Suppressor macrophage treated with lipopolysaccharide for 4 hours (primary cell): ENCODE measurements at regions not wholly inside any gene's neighbourhood (a gene's known extent, or its start where the extent isn't known, plus 50 kb on each side); places are given as distances from the start of the nearest gene placed in this dataset.

Source experiments
- DNase-seq: peaks from one replicate; pipeline ENCODE4 v3.0.0-alpha.2; 2020

DNA sequence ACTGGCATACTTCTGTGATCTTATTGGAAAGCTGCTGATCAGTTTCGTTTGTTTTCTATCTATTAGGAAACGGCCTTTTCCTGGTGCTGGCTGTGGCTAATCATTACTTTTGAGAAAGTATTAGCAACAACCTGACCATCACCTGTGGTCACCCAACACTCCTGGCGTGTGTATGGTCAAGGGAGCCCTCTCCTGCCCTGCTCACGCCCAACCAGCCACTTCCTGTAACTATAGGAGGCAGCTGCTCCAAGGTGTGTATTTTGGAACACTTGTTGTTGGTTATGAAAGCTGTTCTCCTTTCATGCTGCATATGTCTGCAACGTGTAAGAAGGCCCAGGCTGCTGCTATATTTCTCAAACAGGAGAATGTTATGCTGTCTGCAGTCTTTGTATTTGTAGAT is 1582.8 kb downstream of the AACS start:
- no peak for DNase-seq

DNA sequence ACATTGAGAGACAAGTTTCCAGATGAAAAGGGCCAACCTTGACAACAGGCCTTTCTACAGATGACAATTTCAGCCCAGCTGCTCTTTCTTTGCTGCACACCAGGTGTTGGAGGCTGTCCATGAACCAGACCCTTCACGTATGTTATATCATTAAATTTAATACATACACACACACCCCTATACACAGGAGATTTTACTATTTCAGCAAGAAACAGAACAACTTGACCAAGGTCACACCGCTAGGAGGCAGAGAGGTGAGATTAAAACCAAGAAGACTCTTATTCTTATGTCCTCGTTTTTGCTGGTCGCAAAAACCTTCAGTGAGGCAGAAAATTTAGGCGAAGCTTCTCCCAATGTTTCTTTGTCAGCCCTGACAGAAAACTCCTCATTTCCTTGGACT is 1585.9 kb downstream of the AACS start:
- no peak for DNase-seq

DNA sequence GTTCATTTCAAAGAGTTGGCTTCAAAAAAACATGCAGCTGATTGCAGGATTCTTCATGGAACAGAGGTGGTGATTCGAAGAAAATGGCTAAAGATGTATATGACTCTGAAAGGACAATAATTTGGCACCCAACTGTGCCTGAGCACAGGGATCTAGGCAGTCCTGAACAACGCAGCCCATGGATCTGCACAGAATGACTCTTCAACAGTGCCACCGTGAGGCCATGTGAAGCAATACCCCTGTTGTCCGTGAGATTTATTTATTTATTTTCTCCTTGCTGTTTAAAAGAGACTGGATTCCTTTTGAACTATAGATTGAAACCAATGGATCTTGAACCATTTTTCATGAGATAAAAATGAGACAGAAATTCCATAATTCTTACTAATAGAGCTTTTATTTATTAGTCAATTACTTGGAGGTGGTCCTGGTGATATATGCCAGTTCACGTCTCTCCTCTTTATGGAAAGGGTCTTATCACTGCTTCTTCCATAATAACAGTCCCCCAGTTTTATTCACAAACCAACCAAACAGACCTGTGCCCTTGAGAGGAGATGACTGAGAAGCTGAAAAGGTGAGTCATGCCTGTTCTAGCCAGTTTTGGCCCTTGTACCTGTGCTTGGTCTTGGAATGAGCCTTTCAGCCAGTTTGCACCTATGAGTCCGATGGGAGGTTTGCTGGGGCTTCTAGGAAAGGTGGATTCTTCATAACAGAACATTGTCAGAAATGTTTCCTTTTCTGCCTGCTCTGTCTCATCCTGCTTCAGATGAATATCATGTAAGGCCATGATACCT is 1598.3 kb downstream of the AACS start:
- DNase-seq, result no peak

DNA sequence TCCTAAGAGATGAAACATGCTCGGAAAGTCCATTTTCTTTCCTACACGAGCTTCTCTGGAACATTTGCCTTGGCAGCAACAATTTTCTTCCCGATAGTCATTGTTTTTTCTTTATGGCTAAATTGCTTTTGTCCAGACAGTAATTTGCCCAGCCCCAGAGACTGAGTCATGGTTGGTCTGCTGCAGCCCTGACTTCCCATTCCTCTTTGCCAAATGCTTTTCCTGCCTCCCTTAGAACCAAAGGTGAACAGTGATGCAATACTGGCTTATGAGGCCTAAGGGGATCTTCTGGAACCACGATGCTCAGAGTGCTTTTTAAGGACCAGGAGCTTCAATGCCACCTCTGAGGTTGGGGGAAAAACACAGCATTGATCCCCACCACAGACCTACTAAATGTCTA is 1599.6 kb upstream of the TMEM132C start:
- DNase-seq, result no peak

DNA sequence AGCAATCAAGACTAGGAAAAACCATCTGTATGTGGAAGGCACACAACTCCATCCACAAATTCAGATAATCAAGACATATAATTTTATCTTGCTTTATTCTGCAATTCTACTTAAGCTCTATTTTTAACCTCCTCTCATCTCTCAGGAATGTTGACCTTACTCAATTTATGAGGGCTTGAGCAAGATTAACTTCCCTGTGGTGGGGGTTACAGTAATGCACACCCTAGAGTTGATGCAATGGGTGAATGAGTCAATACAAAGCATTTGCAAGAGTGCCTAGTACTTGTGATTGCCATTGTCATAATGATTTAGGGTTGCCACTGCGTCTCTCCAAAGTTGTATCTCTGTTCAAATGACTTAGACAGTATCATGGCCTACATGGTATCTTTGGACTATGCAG is 1598.4 kb upstream of the TMEM132C start:
- DNase-seq, result peak; percentile 1

DNA sequence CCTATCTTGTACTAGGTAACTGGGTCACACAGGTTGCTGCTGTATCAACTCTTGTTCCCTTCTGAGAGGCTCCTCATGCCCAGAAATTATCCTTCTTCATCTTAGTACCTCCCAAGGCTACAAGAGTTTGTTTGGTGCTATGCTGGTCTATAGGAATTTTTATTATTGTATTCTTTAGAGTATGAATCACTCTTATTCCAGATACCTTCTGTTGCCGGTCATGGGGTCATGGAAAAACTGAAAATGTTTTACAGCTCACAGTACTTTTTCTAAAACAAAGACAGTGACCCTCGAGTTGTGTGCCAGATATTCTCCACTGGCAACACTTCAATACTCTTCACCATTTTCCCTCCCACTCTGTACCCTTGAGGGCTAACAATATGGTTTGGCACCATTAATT is 1598.0 kb upstream of the TMEM132C start:
- DNase-seq, result no peak

DNA sequence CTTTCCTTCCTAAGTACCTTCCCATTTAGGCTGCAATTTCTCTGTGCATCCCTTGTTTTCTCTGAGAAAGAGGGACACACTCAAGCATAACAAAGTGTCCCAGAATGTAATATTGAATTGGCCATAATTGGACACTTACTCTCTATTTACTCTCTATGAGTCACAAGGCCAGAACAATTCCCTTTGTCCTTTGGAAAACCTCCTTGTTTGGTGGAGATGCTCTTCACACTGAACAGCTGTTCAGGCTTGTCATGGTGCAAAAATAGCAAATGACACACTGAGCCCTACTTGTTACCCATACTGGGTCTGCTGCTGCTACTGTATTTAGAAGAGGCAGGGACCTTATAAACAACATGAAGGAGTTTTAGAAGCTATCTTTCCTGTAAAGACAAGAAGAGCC is 1590.5 kb upstream of the TMEM132C start:
- no peak for DNase-seq

DNA sequence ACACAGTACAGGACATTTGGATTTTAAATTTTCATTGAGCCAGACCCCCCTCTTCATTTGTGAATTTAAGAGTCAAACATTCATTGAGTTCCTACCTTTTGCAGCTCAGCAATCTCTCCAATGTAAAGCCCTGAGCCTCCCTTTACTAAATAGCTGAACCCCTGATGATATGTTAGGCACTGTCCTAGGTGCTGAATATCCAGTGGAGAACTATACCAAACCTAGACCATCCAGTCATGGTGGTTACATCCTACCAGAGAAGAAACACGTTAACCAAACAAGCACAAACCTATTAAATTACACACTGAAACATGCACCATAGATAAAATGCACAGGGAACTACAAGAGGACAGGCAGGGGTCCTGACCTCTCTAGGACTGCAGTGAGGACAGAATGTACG is 1585.3 kb upstream of the TMEM132C start:
- DNase-seq, result no peak

DNA sequence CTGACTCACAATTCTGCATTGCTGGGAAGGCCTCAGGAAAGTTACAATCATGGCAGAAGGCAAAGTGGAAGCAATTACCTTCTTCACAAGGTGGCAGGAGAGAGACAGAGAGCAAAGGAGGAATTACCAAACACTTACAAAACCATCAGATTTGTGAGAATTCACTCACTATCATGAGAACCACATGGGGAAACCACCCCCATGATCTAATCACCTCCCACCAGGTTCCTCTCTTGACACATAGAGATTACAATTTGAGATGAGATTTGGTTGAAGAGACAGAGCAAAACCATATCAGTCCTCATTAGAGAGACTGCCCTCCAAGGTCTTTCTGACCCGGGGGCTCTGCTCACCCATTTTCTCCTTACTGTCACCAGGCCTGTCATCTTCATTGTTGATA is 1582.3 kb upstream of the TMEM132C start:
- DNase-seq, result no peak

DNA sequence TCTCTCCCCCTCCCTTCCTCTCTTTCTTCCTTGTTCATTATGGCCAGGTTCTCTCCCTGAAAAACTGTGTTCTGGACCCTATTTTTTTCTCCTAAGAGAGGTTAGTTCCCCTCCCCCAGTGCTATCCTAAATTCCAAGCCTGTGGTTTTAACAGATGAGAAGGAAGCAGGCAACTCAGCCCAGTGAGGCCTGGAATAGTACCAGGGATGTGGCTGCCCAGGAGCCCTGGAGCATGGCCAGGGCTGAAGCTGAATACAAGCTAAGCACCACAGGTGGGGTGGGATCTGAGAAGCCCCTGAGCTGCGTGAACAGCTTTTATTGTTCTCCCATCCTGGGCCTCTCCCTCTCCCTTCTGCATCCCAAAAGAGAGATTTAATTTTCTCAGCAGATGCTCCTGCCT is 1581.3 kb upstream of the TMEM132C start:
- no peak for DNase-seq

DNA sequence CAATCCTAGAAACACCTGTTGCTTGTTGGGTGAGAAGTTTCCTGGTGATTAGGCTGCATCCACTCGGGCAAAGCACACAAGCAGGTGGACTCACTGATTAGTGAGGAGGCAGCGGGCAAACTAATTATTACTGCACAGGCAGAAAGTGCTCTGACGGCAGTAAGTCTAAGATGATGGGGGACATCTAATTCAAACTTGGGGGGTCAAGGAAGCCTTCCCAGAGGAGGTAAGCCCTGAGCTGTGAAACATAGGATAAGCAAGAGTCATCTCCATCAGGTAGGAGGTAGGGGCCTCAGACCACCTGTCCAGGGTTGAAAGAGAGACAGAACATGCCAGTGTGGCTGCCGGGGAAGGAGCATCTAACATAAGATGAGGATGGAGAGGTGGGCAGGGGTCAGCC is 1578.4 kb upstream of the TMEM132C start:
- no peak for DNase-seq

DNA sequence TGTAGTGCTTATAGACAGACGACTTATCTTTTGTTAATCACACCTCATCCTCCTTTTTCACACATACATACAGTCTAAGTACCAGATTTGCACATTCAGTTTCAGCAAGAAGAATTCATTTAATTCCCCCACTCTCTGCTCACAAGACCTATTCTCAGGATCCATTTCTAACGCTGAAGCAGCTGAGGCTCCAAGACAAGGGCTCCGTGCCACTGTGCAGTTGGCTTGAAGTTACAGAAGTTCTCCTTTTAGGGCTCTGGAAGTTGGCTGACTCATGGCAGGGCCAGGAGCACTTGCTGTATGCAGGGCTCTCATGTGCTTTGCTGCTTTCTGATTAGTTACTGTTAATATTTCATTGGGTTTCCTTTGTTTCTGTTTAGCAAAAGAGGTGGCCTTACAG is 1566.9 kb upstream of the TMEM132C start:
- no peak for DNase-seq

DNA sequence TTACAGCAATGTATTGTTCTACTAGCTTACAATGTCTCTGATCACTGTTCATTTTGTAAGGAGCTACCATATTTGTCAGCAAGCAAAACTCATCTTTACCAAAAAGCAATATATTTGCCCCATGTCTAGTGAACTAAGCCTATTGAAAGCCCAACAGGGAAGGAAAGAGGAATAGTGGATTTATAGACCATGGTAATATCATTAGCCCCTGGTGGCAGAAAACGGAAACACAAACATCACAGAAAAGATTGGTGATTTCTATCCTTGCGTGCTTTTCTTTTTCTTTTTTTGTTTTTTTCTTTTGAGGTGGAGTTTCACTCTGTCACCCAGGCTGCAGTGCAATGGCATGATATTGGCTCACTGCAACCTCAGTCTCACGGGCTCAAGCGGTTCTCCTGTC is 1562.4 kb upstream of the TMEM132C start:
- no peak for DNase-seq

DNA sequence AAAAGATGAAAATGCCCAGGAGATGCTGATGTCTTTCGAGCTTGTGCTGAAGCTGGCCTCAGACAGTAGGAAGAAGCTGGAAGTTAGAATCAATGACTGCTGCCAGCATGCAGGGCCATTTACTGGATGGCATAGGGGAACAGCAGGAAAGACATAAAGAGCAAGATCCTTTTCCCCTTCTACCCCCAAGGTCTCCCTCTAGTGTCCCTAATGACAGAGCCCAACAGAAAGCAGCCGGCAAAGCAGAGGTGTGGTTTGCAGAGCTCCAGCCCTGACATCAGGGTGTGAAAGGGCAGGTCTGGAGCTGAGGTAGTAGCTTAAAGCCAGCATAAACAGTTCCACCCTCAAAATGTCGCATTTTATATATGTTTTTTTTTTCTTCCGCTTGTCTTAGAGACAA is 1560.7 kb upstream of the TMEM132C start:
- DNase-seq, result no peak

DNA sequence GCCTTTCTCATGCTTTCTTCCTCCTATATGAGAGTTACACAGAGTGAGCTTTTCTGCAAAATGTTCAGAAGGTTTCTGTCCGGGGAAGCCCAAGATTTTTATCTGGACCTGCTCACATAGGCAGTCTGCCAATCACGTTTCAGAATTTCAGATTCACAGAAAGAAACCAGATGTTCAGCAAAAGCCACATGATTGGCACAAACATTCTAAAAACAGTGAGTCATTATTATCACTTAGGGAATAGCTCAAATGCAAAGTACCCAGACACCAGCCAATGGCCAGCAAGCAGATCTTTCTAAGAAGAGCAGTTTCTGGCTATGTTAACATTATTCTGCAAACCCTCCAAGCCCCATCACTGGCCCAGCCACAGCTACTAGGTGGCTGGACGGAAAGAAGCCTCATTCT is 1558.5 kb upstream of the TMEM132C start:
- DNase-seq, result no peak

DNA sequence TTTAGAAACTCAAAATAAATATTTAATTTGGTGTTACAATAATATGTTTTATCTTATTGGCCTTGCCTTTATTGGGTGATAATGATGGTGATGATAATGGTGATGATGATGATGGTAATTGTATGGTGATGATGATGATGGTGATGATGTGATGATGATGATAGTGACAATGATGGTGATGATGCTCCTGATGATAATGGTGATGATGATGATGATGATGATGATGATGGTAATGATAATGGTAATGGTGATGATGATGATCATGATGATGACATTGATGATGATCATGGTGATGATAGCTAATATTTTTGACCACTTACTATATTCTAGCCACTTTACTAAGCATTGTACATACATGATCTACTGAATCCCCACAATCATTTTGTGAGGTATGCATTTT is 1548.6 kb upstream of the TMEM132C start:
- no peak for DNase-seq

DNA sequence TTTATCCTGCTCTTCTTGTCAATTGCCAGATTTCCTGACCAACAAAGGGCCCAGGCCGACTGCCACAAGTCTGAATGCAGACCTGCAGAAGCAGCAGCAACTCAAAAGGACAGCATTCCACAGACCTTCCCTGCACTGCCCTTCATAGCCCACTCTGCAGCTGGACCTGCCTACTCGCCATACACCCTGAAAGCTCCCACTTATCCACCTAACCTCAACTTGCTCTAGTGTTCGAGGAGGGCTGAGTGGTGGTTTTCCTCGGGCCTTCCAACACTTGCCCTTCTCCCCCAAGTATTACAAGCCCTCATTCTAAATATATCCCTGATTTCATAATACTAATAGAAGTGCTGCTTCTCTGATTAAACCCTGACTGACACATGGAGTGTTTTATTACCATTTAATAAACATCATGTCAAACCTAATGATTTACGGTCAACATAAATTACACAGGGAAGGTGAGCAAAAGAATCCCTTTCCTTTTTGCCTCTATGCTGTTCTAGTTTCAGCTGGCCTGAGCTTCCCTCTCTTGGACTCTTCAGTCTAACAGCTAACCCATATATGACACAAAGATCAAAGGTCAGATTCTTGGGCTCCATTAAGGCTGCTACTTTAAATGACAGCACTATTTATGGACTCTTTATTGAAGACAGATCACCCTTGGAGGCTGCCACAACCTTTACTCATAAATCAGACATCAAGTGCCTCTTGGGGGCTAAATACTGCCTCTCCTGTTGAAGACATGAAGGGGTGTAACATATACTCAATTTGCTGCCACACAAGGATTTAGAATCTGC is 1546.9 kb upstream of the TMEM132C start:
- DNase-seq, result no peak

DNA sequence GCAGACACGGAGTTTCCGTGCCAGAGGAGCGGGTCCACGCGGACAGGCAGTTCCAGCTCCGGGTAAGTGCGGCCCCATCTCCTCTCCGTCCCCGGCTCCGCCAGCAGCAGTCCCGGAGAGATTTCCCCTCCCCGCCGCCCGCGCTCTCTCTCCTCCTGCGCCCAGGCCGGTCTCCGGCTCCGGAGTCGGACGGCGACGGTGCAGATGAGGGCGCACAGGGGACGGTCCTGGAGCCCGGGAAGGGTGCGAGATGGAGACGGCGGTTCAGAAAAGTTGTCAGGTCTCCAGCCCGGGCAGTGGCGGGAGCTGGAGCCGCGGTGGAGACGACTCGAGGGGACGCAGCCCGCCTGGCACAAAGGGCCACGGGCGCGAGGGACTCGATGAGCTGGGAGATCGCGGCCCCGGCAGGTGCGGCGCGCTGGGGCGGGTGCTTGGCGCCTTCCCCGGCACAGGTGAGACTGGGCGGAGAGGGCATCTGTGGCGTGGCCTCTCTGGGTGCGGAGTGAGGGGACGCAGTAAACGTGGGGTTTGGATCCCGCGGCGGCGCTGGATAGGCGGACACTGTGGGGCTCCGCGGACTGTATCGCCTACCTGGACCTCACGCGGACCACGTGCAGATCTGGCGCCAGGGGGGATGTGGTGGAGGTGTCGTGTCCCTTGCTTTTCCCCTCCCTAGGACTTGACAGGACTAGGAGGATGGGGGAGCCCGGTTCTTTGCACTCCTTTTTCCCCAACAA is 1540.3 kb upstream of the TMEM132C start:
- no peak for DNase-seq

DNA sequence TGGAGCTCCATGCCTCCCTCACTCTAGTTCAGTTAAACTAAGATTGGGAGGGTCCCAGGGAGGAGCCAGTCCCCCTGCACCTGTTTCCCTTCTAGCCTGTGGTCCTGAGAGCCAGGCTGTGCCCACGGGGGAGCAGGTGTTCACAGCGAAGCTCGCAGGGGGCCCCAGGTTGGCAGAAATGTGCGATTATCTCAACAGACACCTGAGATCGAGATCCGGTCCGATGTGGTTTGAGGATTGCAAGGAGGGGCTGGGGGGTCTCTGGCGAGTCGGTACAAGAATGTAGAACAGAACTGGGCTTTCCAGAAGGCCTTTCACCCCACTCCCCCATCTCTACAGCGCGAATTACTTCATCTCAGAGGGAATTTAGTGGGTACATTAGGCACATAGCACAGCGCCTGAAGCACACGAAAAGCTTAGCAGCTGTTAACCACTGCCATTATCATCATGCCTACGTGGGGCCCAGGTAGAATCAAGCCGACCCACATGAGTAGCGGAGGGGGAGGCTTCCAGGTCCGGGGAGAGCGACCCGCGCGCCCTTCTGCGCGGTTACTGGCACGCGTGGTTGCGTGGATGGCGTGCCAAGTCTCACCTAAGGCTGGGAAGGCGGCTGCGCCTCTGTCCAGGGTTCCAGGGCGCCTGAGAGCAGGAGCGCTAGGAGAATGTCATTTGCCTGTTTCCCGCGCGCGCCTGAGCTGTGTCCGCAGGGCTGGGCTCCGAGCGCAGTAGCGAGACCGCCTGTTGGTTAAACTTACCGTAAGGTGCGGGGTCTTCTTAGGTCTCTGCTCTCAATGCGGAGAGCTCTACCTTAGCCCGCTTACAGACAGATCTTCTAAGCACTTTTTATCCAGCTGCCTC is 1539.5 kb upstream of the TMEM132C start:
- DNase-seq, result no peak

DNA sequence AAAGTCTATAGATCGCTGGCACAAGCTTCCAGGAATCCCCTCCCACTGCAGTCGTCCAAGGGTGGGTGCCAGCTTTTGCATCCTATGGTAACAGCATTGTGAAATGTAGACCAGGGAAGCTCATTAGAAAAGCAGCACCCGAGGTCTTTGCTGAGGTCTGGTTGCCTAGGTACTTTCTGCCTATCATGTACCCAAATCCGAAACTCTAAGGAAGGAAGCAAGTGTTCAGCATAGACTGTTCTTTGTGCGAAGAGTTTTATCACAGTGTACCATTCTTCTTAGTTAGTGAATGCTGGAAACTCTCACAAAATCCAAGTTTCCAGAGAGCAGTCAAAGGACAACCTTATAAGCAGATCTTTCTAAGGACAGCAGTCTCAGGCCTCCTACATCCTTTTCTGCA is 1532.7 kb upstream of the TMEM132C start:
- no peak for DNase-seq

DNA sequence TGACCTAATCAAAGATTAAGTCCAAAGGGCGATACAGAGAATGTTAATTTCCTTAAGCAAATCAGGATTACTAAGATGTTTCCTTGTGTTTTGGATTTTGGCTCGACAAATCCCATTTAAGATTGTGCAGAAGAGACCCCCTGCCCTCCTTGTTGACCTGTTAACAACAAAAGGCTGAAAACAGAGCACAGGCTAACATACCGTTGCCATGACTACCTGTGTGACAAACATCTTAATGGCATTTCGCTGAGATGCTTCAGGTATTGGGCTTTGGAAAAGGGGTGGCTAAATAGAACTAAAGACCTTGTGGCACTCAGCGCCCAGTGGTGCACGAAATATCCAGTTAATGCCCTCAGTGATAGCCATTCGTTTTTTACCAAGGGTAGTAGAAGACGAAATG is 1532.3 kb upstream of the TMEM132C start:
- DNase-seq, result no peak

DNA sequence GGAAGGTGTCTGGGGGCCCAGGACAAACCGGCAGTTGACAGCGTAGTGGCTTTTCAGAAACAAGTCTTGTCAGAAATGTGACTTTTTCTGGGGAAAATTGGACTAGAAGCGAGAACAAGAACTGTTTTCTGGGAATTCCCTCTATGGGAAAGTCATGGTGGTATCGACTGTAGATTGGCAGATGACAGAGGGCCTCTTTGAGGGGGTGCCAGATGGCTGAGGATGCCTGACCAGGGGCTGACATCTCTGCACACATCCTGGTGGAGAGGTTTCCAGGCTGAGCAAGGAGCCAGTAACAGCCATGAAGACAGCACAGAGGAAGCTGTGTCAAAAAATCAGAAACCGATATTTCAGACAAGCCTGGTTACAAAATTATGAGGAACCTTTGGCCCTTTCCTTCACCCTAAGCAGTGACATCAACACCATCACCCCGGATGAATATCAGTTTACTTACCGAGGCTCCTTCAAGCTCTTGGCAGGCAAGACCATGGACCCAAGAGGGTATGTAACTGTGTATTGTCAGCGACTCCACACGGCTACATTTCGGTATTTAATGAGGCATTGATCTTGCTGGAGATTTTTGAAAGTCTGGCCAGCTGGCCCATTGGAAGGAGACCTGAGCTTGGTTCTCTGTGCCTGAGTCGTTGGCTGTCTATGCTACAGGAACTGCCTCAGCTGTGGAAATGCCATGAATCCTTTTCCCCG is 1525.3 kb upstream of the TMEM132C start:
- DNase-seq, result no peak
